Naive thymus-derived CD4-positive, alpha-beta T cell (primary cell): ENCODE measurements at regions not wholly inside any gene's neighbourhood (a gene's known extent, or its start where the extent isn't known, plus 50 kb on each side); places are given as distances from the start of the nearest gene placed in this dataset.

Experiments used
- ATAC-seq: fragments of 150-1000 bp; cut with Tn5 transposase; 2 replicates; pipeline ENCODE4 v1.10.0; 2021; ENCODE audit warnings: mild to moderate bottlenecking, moderate library complexity
- CTCF ChIA-PET: fragments of 350-600 bp; sonication (Branson Sonifier 250); formaldehyde crosslinking; loops from one replicate; lab custom pipeline; 2021; ENCODE audit warnings: antibody characterized with exemption; lab: Charles Lee
- POLR2A ChIA-PET: fragments of 350-600 bp; sonication (Branson Sonifier 250); formaldehyde crosslinking; loops from one replicate; lab custom pipeline; 2021; ENCODE audit warnings: antibody characterized with exemption, inconsistent platforms; lab: Charles Lee
- DNase-seq, 9 donors: peaks; one replicate each; pipeline versions ENCODE4 v3.0.0 to v3.0.0-alpha.2; 2020 to 2022; ENCODE audit warnings: mixed read lengths in 1 of 9
- H3K27ac ChIP-seq: one replicate; pipeline ENCODE4 v1.7.0; 2013; ENCODE audit warnings: mild to moderate bottlenecking, low read depth, low read length, moderate library complexity
- H3K27me3 ChIP-seq, 2 donors: one replicate each; pipeline ENCODE4 v1.7.0; 2013; ENCODE audit warnings: low read length in 2 of 2, mild to moderate bottlenecking in 2 of 2, moderate library complexity in 2 of 2; ENCODE audit not compliant: control insufficient read depth in 2 of 2, insufficient read depth in 2 of 2
- H3K36me3 ChIP-seq, 3 experiments: 1 replicate in 2 of 3; 2 replicates in 1 of 3; pipeline ENCODE4 v1.7.0; 2013; ENCODE audit warnings: low read length in 3 of 3, mild to moderate bottlenecking in 3 of 3, moderate library complexity in 1 of 3; ENCODE audit not compliant: insufficient read depth in 3 of 3, control insufficient read depth in 2 of 3
- H3K4me1 ChIP-seq, 2 donors: one replicate each; pipeline ENCODE4 v1.7.0; 2013; ENCODE audit warnings: low read length in 2 of 2, mild to moderate bottlenecking in 2 of 2, moderate library complexity in 1 of 2; ENCODE audit not compliant: control insufficient read depth in 2 of 2, insufficient read depth in 2 of 2
- H3K4me3 ChIP-seq: 2 replicates; pipeline ENCODE4 v1.7.0; 2013; ENCODE audit warnings: mild to moderate bottlenecking, low read length
- H3K9me3 ChIP-seq, 3 experiments: 1 replicate in 2 of 3; 2 replicates in 1 of 3; pipeline ENCODE4 v1.7.0; 2013; ENCODE audit warnings: low read length in 3 of 3; ENCODE audit not compliant: control insufficient read depth in 2 of 3
- H3K27ac Mint-ChIP-seq, 9 donors: one replicate each; pipeline ENCODE4 v1.8.0; 2020 to 2022; ENCODE audit warnings: mixed read lengths in 9 of 9, mild to moderate bottlenecking in 8 of 9, moderate library complexity in 5 of 9, inconsistent platforms in 2 of 9
- H3K27me3 Mint-ChIP-seq, 5 donors: one replicate each; pipeline ENCODE4 v1.8.0; 2021 to 2022; ENCODE audit warnings: mixed read lengths in 5 of 5, mild to moderate bottlenecking in 1 of 5
- H3K36me3 Mint-ChIP-seq, 5 donors: one replicate each; pipeline ENCODE4 v1.8.0; 2020 to 2022; ENCODE audit warnings: mixed read lengths in 5 of 5, mild to moderate bottlenecking in 3 of 5, inconsistent platforms in 1 of 5
- H3K4me1 Mint-ChIP-seq, 7 donors: one replicate each; pipeline ENCODE4 v1.8.0; 2020 to 2022; ENCODE audit warnings: mixed read lengths in 7 of 7, mild to moderate bottlenecking in 3 of 7, inconsistent platforms in 1 of 7
- H3K4me3 Mint-ChIP-seq, 10 donors: one replicate each; pipeline ENCODE4 v1.8.0; 2020 to 2022; ENCODE audit warnings: mild to moderate bottlenecking in 10 of 10, mixed read lengths in 10 of 10, moderate library complexity in 6 of 10, inconsistent platforms in 2 of 10
- H3K9me3 Mint-ChIP-seq, 11 donors: one replicate each; pipeline ENCODE4 v1.8.0; 2020 to 2022; ENCODE audit warnings: mixed read lengths in 11 of 11, mild to moderate bottlenecking in 4 of 11, inconsistent platforms in 1 of 11, moderate library complexity in 1 of 11
- intact Hi-C, 2 donors: fragments of 100-400 bp; cut with micrococcal nuclease; formaldehyde crosslinking; loops; one replicate each; pipeline ENCODE4 v1.15.1; 2023

- peak overlapping the region; percentile 88 for H3K4me3 ChIP-seq
- peaks cover 4 to 6% of the 10 kb centered on the region in 2 donors for H3K4me1 ChIP-seq
- peaks cover 5 to 34% (median 5%) of the 10 kb centered on the region in 5 donors for H3K27me3 Mint-ChIP-seq
- peaks cover 0 to 8% (median 0%) of the 10 kb centered on the region in 5 donors for H3K36me3 Mint-ChIP-seq
- DNase-seq (peak; percentile 57 to 79 (median 65)), ATAC-seq (peak; percentile 81)
- H3K27ac Mint-ChIP-seq: peak overlapping the region; percentile 86 to 100 (median 97)
- H3K27ac ChIP-seq: peak overlapping the region; percentile 61
- no peaks in the 10 kb centered on the region for H3K9me3 ChIP-seq
- no peaks in the 10 kb centered on the region for H3K36me3 ChIP-seq
- H3K9me3 Mint-ChIP-seq: peaks cover 0 to 31% (median 2%) of the 10 kb centered on the region in 11 donors
- peak overlapping the region; percentile 87 to 96 (median 94) for H3K4me3 Mint-ChIP-seq
- intact Hi-C loops: loop anchor here (1.0 to 10.0 kb wide), 20 partner anchors 8 to 1375 kb away; partner anchors contain the start of genes POM121L2 (in 2 of the 2) and ZNF184 (in 1 of the 2)
- peaks cover 7 to 40% (median 27%) of the 10 kb centered on the region in 7 donors for H3K4me1 Mint-ChIP-seq
- H3K27me3 ChIP-seq: no peaks in the 10 kb centered on the region
- POLR2A ChIA-PET: interaction anchor here (0.6 to 1.6 kb wide), 7 partner anchors 9 to 1955 kb away, joined by 3 to 5 read pairs (median 3); a partner anchor contains a TSS
- CTCF ChIA-PET: interaction anchor here (0.6 to 2.5 kb wide), 6 partner anchors 27 to 1154 kb away, joined by 3 to 12 read pairs (median 4); no protein-coding TSS in a partner anchor
These were observed 214.5 kb upstream of the ZNF184 start for GRCh38 chr6:27687154-27688013.

GRCh38 chr6:27685279-27685678, 212.4 kb upstream of the ZNF184 start:
- Mint-ChIP-seq H3K4me1 (peaks cover 6 to 47% (median 30%) of the 10 kb centered on the region in 7 donors), H3K4me3 (no peak overlapping the region)
- peaks cover 0 to 11% (median 0%) of the 10 kb centered on the region in 3 experiments for H3K9me3 ChIP-seq

GRCh38 chr6:27684264-27685211, 211.6 kb upstream of the ZNF184 start:
- peaks cover 4 to 6% of the 10 kb centered on the region in 2 donors for H3K4me1 ChIP-seq
- H3K27me3 ChIP-seq: peaks cover 12 to 27% of the 10 kb centered on the region in 2 donors
- no peak overlapping the region for H3K4me3 ChIP-seq
- Mint-ChIP-seq H3K27ac (peak overlapping the region in 7 of 9 donors; percentile 49 to 96 (median 78)), H3K9me3 (peaks cover 0 to 51% (median 18%) of the 10 kb centered on the region in 11 donors), H3K27me3 (peaks cover 30 to 57% (median 34%) of the 10 kb centered on the region in 5 donors), H3K4me3 (peak overlapping the region in 6 of 10 donors; percentile 7 to 66 (median 30)), H3K4me1 (peaks cover 6 to 50% (median 38%) of the 10 kb centered on the region in 7 donors), H3K36me3 (peaks cover 0 to 21% (median 0%) of the 10 kb centered on the region in 5 donors)
- peak in 6 of 9 donors; percentile 39 to 79 (median 54) for DNase-seq
- ChIA-PET CTCF (no interaction called here), POLR2A (interaction anchor here (0.7 to 0.8 kb wide), 2 partner anchors 169 to 188 kb away, joined by 3 read pairs; a partner anchor contains a TSS)
- peaks cover 0 to 15% (median 0%) of the 10 kb centered on the region in 3 experiments for H3K9me3 ChIP-seq
- intact Hi-C loops: loop anchor here (5.0 to 10.0 kb wide), 7 partner anchors 77 to 1360 kb away; partner anchors contain the start of genes POM121L2 (in 1 of the 2) and ZNF184 (in 1 of the 2)
- no peak for ATAC-seq
- H3K36me3 ChIP-seq: no peaks in the 10 kb centered on the region
- no peak overlapping the region for H3K27ac ChIP-seq

More at GRCh38 chr6:27685279-27685678, 212.4 kb upstream of the ZNF184 start:
- Mint-ChIP-seq H3K27me3 (peaks cover 23 to 50% (median 26%) of the 10 kb centered on the region in 5 donors), H3K27ac (peak overlapping the region in 4 of 9 donors; percentile 32 to 78 (median 33)), H3K9me3 (peaks cover 0 to 43% (median 14%) of the 10 kb centered on the region in 11 donors), H3K36me3 (peaks cover 0 to 18% (median 0%) of the 10 kb centered on the region in 5 donors)
- Histone ChIP-seq H3K4me1 (peaks cover 4 to 6% of the 10 kb centered on the region in 2 donors), H3K27me3 (peaks cover 5 to 20% of the 10 kb centered on the region in 2 donors), H3K27ac (no peak overlapping the region), H3K36me3 (no peaks in the 10 kb centered on the region), H3K4me3 (no peak overlapping the region)
- ChIA-PET POLR2A (no interaction called here), CTCF (no interaction called here)
- intact Hi-C loops: loop anchor here (5.0 to 10.0 kb wide), 7 partner anchors 78 to 1360 kb away; partner anchors contain the start of genes POM121L2 (in 1 of the 2) and ZNF184 (in 1 of the 2)
- peak in 1 of 9 donors; percentile 14 for DNase-seq
- no peak for ATAC-seq

GRCh38 chr6:27679964-27680694, 207.2 kb upstream of the ZNF184 start:
- Mint-ChIP-seq H3K9me3 (peaks cover 0 to 54% (median 20%) of the 10 kb centered on the region in 11 donors), H3K4me1 (peaks cover 0 to 31% (median 19%) of the 10 kb centered on the region in 7 donors), H3K36me3 (peaks cover 0 to 20% (median 2%) of the 10 kb centered on the region in 5 donors), H3K27ac (peak overlapping the region in 8 of 9 donors; percentile 38 to 88 (median 76)), H3K27me3 (peaks cover 67 to 79% (median 74%) of the 10 kb centered on the region in 5 donors), H3K4me3 (peak overlapping the region in 5 of 10 donors; percentile 41 to 77 (median 60))
- H3K4me3 ChIP-seq: no peak overlapping the region
- POLR2A ChIA-PET: no interaction called here
- H3K9me3 ChIP-seq: peaks cover 0 to 20% (median 0%) of the 10 kb centered on the region in 3 experiments
- ATAC-seq: no peak
- no peak for DNase-seq
- CTCF ChIA-PET: no interaction called here
- intact Hi-C loops: loop anchor here (1.0 to 10.0 kb wide), 6 partner anchors 9 to 1355 kb away; partner anchors contain the start of gene ZNF184 (in 1 of the 2)
- no peak overlapping the region for H3K27ac ChIP-seq
- H3K27me3 ChIP-seq: peaks cover 12 to 36% of the 10 kb centered on the region in 2 donors
- no peaks in the 10 kb centered on the region for H3K4me1 ChIP-seq
- no peaks in the 10 kb centered on the region for H3K36me3 ChIP-seq

GRCh38 chr6:27679308-27679963, 206.5 kb upstream of the ZNF184 start:
- Histone ChIP-seq H3K36me3 (no peaks in the 10 kb centered on the region), H3K27me3 (peaks cover 12 to 36% of the 10 kb centered on the region in 2 donors), H3K9me3 (peaks cover 0 to 20% (median 0%) of the 10 kb centered on the region in 3 experiments), H3K4me1 (no peaks in the 10 kb centered on the region), H3K4me3 (no peak overlapping the region), H3K27ac (no peak overlapping the region)
- peak overlapping the region in 8 of 9 donors; percentile 16 to 88 (median 68) for H3K27ac Mint-ChIP-seq
- DNase-seq: no peak
- H3K9me3 Mint-ChIP-seq: peaks cover 0 to 51% (median 20%) of the 10 kb centered on the region in 11 donors
- ATAC-seq: no peak
- POLR2A ChIA-PET: no interaction called here
- intact Hi-C loops: loop anchor here (1.0 to 10.0 kb wide), 4 partner anchors 8 to 1135 kb away; no protein-coding TSS in a partner anchor
- H3K36me3 Mint-ChIP-seq: peaks cover 0 to 20% (median 2%) of the 10 kb centered on the region in 5 donors
- CTCF ChIA-PET: no interaction called here
- peak overlapping the region in 6 of 10 donors; percentile 30 to 77 (median 59) for H3K4me3 Mint-ChIP-seq
- peaks cover 68 to 85% (median 79%) of the 10 kb centered on the region in 5 donors for H3K27me3 Mint-ChIP-seq
- H3K4me1 Mint-ChIP-seq: peaks cover 0 to 27% (median 17%) of the 10 kb centered on the region in 7 donors
